Iris pigment epithelial cell (primary cell): ENCODE measurements at regions not wholly inside any gene's neighbourhood (a gene's known extent, or its start where the extent isn't known, plus 50 kb on each side); places are given as distances from the start of the nearest gene placed in this dataset.
A peak's percentile ranks its signal among the peaks of the same experiment; 100 is the strongest.
"Not testable (repeated sequence)": the region's sequence is repeated elsewhere in the genome, so short reads cannot be mapped to it uniquely, and the experiment has no call there.

Experiments
- DNase-seq: peaks from one replicate; pipeline ENCODE4 v3.0.0-alpha.2; 2011; ENCODE audit warnings: low read depth

- no peak for DNase-seq
Measured at GRCh38 chr5:152608458-152608857, 203.4 kb upstream of the NMUR2 start.

GRCh38 chr5:152619756-152620155 lies 214.7 kb upstream of the NMUR2 start:
- DNase-seq, result no peak

- DNase-seq, result no peak
Measured at GRCh38 chr5:152622628-152623027, 217.5 kb upstream of the NMUR2 start.

GRCh38 chr5:152623951-152624350 lies 218.9 kb upstream of the NMUR2 start:
- no peak for DNase-seq

- DNase-seq, result no peak
Measured at GRCh38 chr5:152625696-152626095, 220.6 kb upstream of the NMUR2 start.

GRCh38 chr5:152631221-152631620 lies 226.1 kb upstream of the NMUR2 start:
- DNase-seq, result no peak

- no peak for DNase-seq
Measured at GRCh38 chr5:152632360-152632759, 227.3 kb upstream of the NMUR2 start.

GRCh38 chr5:152634586-152634985 lies 229.5 kb upstream of the NMUR2 start:
- DNase-seq, result peak; percentile 0

GRCh38 chr5:152638996-152639552 lies 234.0 kb upstream of the NMUR2 start:
- DNase-seq, result no peak

GRCh38 chr5:152641970-152642805 lies 237.1 kb upstream of the NMUR2 start:
- no peak for DNase-seq

- DNase-seq, result no peak
Measured at GRCh38 chr5:152642880-152643279, 237.8 kb upstream of the NMUR2 start.

- no peak for DNase-seq
Measured at GRCh38 chr5:152644029-152644728, 239.1 kb upstream of the NMUR2 start.

GRCh38 chr5:152649609-152650008 lies 244.5 kb upstream of the NMUR2 start:
- DNase-seq, result no peak

GRCh38 chr5:152650413-152650812 lies 245.3 kb upstream of the NMUR2 start:
- DNase-seq, result no peak

- not testable (repeated sequence) for DNase-seq
Measured at GRCh38 chr5:152659470-152659869, 254.4 kb upstream of the NMUR2 start.

GRCh38 chr5:152673601-152674000 lies 268.5 kb upstream of the NMUR2 start:
- no peak for DNase-seq

- no peak for DNase-seq
Measured at GRCh38 chr5:152674403-152674802, 269.3 kb upstream of the NMUR2 start.

- no peak for DNase-seq
Measured at GRCh38 chr5:152676196-152676595, 271.1 kb upstream of the NMUR2 start.

- no peak for DNase-seq
Measured at GRCh38 chr5:152683205-152683604, 278.1 kb upstream of the NMUR2 start.

- DNase-seq, result peak; percentile 7
Measured at GRCh38 chr5:152686931-152687330, 281.9 kb upstream of the NMUR2 start.

GRCh38 chr5:152688561-152689249 lies 283.6 kb upstream of the NMUR2 start:
- peak; percentile 79 for DNase-seq

GRCh38 chr5:152689250-152689711 lies 284.2 kb upstream of the NMUR2 start:
- DNase-seq, result no peak
